OCI-LY7 (cell line): ENCODE measurements at regions not wholly inside any gene's neighbourhood (a gene's known extent, or its start where the extent isn't known, plus 50 kb on each side); places are given as distances from the start of the nearest gene placed in this dataset.

Experiments
- EZH2phosphoT487 ChIP-seq: fragments of 200-600 bp; sonication (generic); IDR thresholded peaks from 2 replicates; pipeline ENCODE4 v1.6.1; 2018; ENCODE audit warnings: low read depth, borderline replicate concordance, mild to moderate bottlenecking, mixed run types, antibody characterized with exemption, low read length, moderate library complexity, mixed read lengths
- TF ChIP-seq, protein P1 (sequence below): fragments of 200-600 bp; sonication (generic); conservative IDR thresholded peaks from 2 replicates; pipeline ENCODE4 v1.5.1; 2014; ENCODE audit warnings: mild to moderate bottlenecking, antibody characterized with exemption, low read length, moderate library complexity, mixed read lengths

DNA sequence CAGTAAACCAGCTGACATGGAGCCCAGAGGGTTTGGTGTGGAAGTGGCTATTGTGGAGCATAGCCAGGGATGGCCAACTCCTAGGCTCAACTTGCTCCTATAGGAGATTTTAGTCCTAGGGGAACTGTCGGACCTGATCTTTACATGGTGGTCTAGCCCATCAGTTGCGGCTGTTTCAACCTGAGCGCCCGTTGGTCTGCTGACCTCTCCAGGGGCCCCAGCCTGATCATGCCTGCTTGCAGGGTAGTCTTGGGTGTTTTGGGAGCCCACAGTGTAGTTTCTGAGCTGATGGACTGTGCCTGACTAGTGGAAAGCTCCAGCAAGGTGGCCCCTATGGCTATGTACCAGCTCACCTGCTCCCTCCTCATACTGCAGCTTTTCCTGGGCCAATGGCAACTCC is 597.0 kb downstream of the IQCM start:
- TF ChIP-seq, protein P1, sequence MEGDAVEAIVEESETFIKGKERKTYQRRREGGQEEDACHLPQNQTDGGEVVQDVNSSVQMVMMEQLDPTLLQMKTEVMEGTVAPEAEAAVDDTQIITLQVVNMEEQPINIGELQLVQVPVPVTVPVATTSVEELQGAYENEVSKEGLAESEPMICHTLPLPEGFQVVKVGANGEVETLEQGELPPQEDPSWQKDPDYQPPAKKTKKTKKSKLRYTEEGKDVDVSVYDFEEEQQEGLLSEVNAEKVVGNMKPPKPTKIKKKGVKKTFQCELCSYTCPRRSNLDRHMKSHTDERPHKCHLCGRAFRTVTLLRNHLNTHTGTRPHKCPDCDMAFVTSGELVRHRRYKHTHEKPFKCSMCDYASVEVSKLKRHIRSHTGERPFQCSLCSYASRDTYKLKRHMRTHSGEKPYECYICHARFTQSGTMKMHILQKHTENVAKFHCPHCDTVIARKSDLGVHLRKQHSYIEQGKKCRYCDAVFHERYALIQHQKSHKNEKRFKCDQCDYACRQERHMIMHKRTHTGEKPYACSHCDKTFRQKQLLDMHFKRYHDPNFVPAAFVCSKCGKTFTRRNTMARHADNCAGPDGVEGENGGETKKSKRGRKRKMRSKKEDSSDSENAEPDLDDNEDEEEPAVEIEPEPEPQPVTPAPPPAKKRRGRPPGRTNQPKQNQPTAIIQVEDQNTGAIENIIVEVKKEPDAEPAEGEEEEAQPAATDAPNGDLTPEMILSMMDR = no peak
- TF ChIP-seq EZH2phosphoT487 = no peak
